ENCODE measurements at regions not wholly inside any gene's neighbourhood (a gene's known extent, or its start where the extent isn't known, plus 50 kb on each side); places are given as distances from the start of the nearest gene placed in this dataset.

DNA sequence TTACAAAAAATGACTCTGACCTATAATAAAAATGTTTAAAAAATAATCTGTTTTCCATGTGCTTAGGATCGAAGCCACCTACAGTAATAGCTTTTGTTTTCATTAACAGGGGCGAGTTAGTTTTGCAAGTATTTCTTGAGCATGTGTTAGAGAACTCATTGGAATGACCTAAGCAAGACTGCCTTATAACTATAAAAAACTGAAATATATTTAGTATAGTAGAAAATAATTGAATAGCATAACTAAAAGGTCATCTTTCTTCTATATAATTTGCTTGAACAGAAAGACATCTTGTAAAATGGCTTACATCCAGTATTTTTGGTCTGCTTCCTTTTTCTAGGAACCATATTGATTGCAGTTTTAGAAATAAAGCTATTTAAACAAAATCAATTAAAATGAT lies 241.5 kb upstream of the NRIP1 start:
- TF ChIP-seq, protein P1, sequence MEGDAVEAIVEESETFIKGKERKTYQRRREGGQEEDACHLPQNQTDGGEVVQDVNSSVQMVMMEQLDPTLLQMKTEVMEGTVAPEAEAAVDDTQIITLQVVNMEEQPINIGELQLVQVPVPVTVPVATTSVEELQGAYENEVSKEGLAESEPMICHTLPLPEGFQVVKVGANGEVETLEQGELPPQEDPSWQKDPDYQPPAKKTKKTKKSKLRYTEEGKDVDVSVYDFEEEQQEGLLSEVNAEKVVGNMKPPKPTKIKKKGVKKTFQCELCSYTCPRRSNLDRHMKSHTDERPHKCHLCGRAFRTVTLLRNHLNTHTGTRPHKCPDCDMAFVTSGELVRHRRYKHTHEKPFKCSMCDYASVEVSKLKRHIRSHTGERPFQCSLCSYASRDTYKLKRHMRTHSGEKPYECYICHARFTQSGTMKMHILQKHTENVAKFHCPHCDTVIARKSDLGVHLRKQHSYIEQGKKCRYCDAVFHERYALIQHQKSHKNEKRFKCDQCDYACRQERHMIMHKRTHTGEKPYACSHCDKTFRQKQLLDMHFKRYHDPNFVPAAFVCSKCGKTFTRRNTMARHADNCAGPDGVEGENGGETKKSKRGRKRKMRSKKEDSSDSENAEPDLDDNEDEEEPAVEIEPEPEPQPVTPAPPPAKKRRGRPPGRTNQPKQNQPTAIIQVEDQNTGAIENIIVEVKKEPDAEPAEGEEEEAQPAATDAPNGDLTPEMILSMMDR (conservative IDR thresholded peaks at IDR 0.05) = no peak
- no peak for TF ChIP-seq ZFX (IDR thresholded peaks at IDR 0.05)

Data from C4-2B (cell line).